ENCODE measurements at regions not wholly inside any gene's neighbourhood (a gene's known extent, or its start where the extent isn't known, plus 50 kb on each side); places are given as distances from the start of the nearest gene placed in this dataset.

DNA sequence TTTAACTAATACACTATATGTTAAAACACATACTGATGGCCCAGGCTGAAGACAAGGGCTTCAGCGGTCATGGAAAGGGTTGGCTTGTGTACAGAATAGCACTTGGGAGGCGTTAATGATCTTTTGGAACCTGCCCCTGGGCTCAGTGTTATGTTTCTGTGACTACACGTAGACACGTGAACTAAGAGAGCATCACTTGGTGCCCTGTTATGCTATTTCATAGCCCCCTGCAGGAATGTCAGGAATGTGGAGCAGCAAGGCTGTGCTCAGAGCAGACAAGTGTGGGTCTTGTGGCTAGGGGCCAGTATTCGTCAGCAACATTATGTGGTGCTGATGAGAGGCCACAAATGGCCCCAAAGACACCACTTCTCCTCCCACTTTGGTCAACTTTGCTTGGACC is 132.4 kb downstream of the MAP3K21 start:
- H3K36me3 ChIP-seq, result no peaks in the 10 kb centered on the region
- 45 to 73% (median 68%) methylated on average over 5 of the region's 5 CpGs for WGBS, 5 donors
- TF ChIP-seq CTCF (IDR thresholded peaks at IDR 0.05 in 8 of 11, conservative IDR thresholded peaks at IDR 0.05 in 3 of 11) (no peak), POLR2AphosphoS5 (IDR thresholded peaks at IDR 0.05) (no peak), POLR2A (IDR thresholded peaks at IDR 0.05) (no peak)
- H3K27ac ChIP-seq, result peak overlapping the region in 1 of 8 donors; percentile 42
- intact Hi-C loops (cut with DNase I; ENCODE audit: low total_unique reads), result no loop called here
- H3K4me1 ChIP-seq, result no peaks in the 10 kb centered on the region
- peaks cover 0 to under 1% (median 0%) of the 10 kb centered on the region in 8 donors for H3K9me3 ChIP-seq
- H3K27me3 ChIP-seq (replicated peaks in 1 of 7), result peaks cover 0 to 5% (median 0%) of the 10 kb centered on the region in 7 donors
- no peak overlapping the region for H3K4me3 ChIP-seq
- no peak for DNase-seq

DNA sequence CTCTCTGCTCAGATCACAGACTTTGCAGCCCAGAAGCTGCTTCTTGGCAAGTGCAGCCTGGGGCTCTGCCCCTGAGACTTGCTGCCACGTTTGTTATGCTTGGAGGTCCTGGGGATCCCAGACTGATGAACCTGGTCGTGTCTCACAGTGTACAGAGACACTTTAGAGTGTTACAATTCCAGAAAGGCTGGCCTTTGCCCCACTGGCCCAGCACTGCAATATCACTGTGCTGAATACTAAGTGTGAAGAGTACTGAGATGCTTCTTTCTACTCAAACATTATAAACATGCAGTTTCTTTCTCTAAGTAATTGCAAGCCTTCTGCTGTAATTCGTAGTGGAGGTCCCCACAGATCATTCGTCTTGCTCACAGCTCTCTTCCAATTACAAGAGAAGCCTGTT is 133.2 kb downstream of the MAP3K21 start:
- TF ChIP-seq CTCF (IDR thresholded peaks at IDR 0.05 in 8 of 11, conservative IDR thresholded peaks at IDR 0.05 in 3 of 11), result no peak
- no peak for TF ChIP-seq POLR2AphosphoS5 (IDR thresholded peaks at IDR 0.05)
- no peak for TF ChIP-seq POLR2A (IDR thresholded peaks at IDR 0.05)
- Histone ChIP-seq H3K4me3 (no peak overlapping the region), H3K4me1 (no peaks in the 10 kb centered on the region), H3K36me3 (no peaks in the 10 kb centered on the region), H3K27me3 (replicated peaks in 1 of 7) (no peaks in the 10 kb centered on the region), H3K27ac (no peak overlapping the region), H3K9me3 (peaks cover 0 to 8% (median 2%) of the 10 kb centered on the region in 8 donors)
- no peak for DNase-seq
- intact Hi-C loops (cut with DNase I; ENCODE audit: low total_unique reads), result no loop called here
- 57 to 74% (median 64%) methylated on average over 4 of the region's 4 CpGs for WGBS, 5 donors

- no peak for DNase-seq
- intact Hi-C loops (cut with DNase I; ENCODE audit: low total_unique reads), result no loop called here
- H3K4me3 ChIP-seq, result no peak overlapping the region
- H3K27ac ChIP-seq, result no peak overlapping the region
- no peaks in the 10 kb centered on the region for H3K4me1 ChIP-seq
- H3K9me3 ChIP-seq, result peaks cover 0 to 14% (median 7%) of the 10 kb centered on the region in 8 donors
- H3K36me3 ChIP-seq, result no peaks in the 10 kb centered on the region
- no peak for TF ChIP-seq CTCF (IDR thresholded peaks at IDR 0.05 in 8 of 11, conservative IDR thresholded peaks at IDR 0.05 in 3 of 11)
- no peak for TF ChIP-seq POLR2A (IDR thresholded peaks at IDR 0.05)
- no peak for TF ChIP-seq POLR2AphosphoS5 (IDR thresholded peaks at IDR 0.05)
- H3K27me3 ChIP-seq (replicated peaks in 1 of 7), result peaks cover 0 to 4% (median 0%) of the 10 kb centered on the region in 7 donors
- 21 to 87% (median 50%) methylated on average over 1 of the region's 1 CpG for WGBS, 5 donors
Measured at GRCh38 chr1:233461847-233462246, 134.3 kb downstream of the MAP3K21 start.

- TF ChIP-seq POLR2AphosphoS5 (IDR thresholded peaks at IDR 0.05) (no peak), CTCF (IDR thresholded peaks at IDR 0.05 in 8 of 11, conservative IDR thresholded peaks at IDR 0.05 in 3 of 11) (no peak), POLR2A (IDR thresholded peaks at IDR 0.05) (no peak)
- Histone ChIP-seq H3K27me3 (replicated peaks in 1 of 7) (peaks cover 0 to 4% (median 0%) of the 10 kb centered on the region in 7 donors), H3K27ac (no peak overlapping the region), H3K4me1 (no peaks in the 10 kb centered on the region), H3K36me3 (no peaks in the 10 kb centered on the region), H3K9me3 (peaks cover 0 to 14% (median 7%) of the 10 kb centered on the region in 8 donors), H3K4me3 (no peak overlapping the region)
- no peak for DNase-seq
- intact Hi-C loops (cut with DNase I; ENCODE audit: low total_unique reads), result no loop called here
- 80 to 93% (median 88%) methylated on average over 3 of the region's 3 CpGs for WGBS, 5 donors
Measured at GRCh38 chr1:233463333-233463732, 135.8 kb downstream of the MAP3K21 start.

All from spleen (tissue), 11 donors.